PFSK-1 (cell line): ENCODE measurements at regions not wholly inside any gene's neighbourhood (a gene's known extent, or its start where the extent isn't known, plus 50 kb on each side); places are given as distances from the start of the nearest gene placed in this dataset.

Experiments
- FOXP2 ChIP-seq: optimal IDR thresholded peaks from 2 replicates; pipeline ENCODE3; 2011; ENCODE audit warnings: borderline replicate concordance, control low read depth, inconsistent platforms; ENCODE audit not compliant: insufficient read depth; ENCODE audit errors: extremely low read length, extremely low read depth
- POLR2AphosphoS5 ChIP-seq: IDR thresholded peaks from 2 replicates; pipeline ENCODE4 v1.6.1; 2012; ENCODE audit warnings: low read depth, mild to moderate bottlenecking, control low read depth, low read length, moderate library complexity
- REST ChIP-seq, 2 experiments: IDR thresholded peaks; 2 replicates each; pipeline versions ENCODE4 v1.6.1 to v1.8.0; 2011 to 2012; ENCODE audit warnings: low read depth in 2 of 2, low read length in 2 of 2, control low read depth in 1 of 2, inconsistent platforms in 1 of 2, mild to moderate bottlenecking in 1 of 2, moderate library complexity in 1 of 2; ENCODE audit not compliant: insufficient read depth in 1 of 2
- SIN3A ChIP-seq: IDR thresholded peaks from 2 replicates; pipeline ENCODE4 v1.6.1; 2012; ENCODE audit warnings: mild to moderate bottlenecking, low read length, moderate library complexity, borderline replicate concordance; ENCODE audit not compliant: insufficient read depth
- TAF1 ChIP-seq: IDR thresholded peaks from 2 replicates; pipeline ENCODE4 v1.6.1; 2012; ENCODE audit warnings: low read length, control low read depth, borderline replicate concordance; ENCODE audit not compliant: insufficient read depth

- TF ChIP-seq REST (IDR thresholded peaks at IDR 0.05; ENCODE audit: insufficient read depth in 1 of 2, low read depth in 2 of 2, low read length in 2 of 2) (no peak), POLR2AphosphoS5 (no peak), TAF1 (no peak), FOXP2 (no peak), SIN3A (no peak)
These were observed 336.4 kb upstream of the CDH20 start for GRCh38 chr18:60996822-60997221.
